ENCODE measurements at regions not wholly inside any gene's neighbourhood (a gene's known extent, or its start where the extent isn't known, plus 50 kb on each side); places are given as distances from the start of the nearest gene placed in this dataset.
A peak's percentile ranks its signal among the peaks of the same experiment; 100 is the strongest.

DNA sequence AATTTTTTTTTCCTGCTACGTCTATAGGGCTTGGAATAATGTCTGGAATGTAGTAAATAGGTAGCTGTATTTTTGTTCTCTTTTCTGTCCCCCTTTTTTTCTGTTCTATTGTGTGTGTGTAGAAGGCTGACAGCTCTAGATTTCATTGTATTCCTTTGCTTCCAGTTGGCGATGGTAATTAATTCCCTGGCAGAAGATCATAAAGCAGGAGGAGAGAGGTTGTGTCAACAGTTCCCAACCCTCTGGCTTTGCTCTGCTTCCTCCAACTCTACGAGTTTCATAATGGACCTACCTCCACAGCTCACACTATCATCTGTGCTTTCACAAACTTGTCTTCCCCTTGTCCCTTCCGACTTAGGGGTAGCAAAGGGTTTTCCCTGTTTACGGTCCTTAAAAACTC is 117.9 kb upstream of the CDH18 start:
- FAIRE-seq = no peak

DNA sequence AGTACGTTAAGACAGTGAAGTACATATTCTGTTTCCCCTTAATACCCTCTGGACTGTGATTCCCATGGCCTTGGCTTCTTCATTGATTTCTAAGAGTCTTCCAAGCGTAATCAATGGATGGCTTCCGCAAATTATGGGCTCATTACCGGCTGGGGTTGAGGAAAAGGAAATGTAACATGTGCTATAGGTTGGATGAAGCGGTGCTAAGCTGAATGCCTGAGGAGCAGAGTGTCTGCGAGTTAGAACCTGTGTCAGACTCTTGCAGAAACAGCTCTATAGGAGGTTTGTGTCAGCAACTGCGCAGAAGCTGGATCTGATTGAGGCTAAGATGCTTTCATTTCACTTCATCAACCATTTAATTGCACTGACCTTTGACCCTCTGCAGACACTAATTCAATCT is 114.3 kb upstream of the CDH18 start:
- FAIRE-seq = no peak

DNA sequence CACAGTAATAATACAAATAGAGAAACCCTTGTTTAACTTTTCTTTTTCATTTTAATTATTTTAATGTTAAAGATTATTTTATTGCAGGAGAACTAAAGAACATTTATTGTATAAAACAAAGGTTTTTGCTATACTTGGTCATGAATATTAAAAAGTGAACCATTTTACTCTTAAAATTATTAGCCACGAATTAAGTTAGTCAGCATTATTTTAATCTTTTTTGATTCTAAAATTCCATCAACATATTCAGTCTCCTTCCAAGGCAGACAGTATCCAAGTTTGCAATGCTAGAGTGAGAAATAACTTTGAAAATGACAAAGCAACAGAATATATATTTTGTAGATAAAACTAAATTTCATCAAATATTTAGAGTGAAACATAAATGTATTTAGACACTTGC is 110.7 kb upstream of the CDH18 start:
- peak; percentile 24 for FAIRE-seq

DNA sequence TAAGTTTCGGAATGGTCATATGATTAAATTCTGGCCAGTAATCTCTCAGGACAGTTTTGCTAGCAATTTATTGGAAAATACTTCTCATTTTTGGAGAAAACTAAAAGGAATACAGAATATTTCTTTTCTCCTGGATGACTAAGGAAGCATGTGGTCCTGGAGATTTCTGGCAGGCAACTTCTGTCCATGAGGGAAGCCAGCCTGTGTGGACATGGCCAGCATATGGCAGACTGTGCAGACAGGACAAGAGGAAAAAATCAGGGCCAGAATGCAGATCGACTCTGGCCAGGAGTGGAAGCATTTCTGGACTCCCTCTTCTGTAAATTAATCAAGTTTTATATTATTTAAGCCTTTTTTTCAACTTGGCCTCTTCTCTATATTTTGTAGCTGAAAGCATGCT is 100.4 kb upstream of the CDH18 start:
- no peak for FAIRE-seq

DNA sequence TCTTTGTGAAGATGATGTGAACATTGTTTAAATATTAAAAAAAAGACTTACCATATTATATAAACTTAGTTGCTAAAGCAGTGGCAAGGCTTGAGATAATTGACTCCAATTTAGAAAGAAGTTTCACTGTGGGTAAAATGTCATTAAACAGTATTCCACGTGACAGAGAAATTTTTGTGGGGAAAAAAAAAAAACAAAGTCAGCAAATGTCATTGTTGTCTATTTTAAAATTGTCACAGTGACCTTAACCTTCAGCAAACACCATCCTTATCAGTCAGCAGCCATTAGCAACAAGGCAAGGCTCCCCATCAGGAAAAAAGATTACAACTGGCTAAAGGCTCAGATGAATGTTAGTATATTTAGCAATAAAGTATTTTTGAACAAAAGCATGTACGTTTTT is 99.3 kb upstream of the CDH18 start:
- no peak for FAIRE-seq

DNA sequence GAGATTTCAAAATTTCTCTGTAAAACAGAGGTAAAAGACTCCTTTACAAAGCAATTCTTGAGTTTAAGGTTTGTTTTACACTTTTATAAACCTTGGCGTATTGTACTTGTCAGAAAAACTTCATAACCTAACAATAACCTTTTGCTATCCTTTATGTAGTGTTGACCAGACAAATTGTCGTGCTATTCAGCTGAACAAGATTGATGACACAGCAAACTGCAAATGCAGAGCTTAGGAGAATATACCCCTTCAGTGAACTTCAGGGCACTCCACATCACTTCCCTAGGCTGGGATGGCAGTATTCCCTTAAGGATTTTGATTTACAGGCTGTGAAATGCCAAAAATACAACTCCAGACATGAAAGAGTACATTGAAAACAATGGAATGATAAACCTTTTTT is 89.2 kb upstream of the CDH18 start:
- peak; percentile 62 for FAIRE-seq

DNA sequence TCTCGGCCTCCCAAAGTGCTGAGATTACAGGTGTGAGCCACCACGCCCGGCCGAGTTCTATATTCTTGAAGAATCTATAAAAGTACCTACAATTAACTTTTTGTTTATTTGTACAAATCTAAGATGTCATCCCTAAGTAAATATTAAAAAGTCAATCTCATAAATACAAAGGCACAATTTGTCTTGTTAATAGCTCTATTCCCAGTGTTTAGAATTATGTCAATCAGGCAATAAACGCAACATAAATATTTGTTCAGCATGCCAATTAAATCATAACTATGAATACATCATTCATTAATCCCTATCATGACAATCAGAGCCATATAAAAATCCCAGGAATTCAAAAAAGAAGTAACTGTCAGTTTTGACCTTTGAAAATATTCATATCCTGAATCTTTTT is 68.9 kb upstream of the CDH18 start:
- no peak for FAIRE-seq

DNA sequence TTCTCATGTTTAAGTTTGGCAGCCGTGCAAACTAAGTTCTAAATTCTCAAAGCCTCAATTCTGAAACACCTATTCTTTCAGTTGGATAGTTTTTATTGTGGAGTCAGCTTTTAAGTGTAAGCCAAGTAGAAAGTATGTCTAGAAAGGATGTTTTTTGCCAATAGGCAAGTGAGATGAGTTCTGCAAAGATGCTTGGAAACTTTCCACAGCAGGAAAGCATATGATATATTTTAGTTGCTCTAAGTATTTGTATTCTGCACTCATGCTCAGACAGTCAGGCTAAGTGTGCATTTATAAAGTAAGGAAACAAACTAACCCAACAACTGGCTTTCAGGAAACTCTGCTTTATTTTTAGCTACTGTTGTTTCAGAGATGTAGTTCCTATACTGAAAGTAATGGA is 67.3 kb upstream of the CDH18 start:
- FAIRE-seq = no peak

DNA sequence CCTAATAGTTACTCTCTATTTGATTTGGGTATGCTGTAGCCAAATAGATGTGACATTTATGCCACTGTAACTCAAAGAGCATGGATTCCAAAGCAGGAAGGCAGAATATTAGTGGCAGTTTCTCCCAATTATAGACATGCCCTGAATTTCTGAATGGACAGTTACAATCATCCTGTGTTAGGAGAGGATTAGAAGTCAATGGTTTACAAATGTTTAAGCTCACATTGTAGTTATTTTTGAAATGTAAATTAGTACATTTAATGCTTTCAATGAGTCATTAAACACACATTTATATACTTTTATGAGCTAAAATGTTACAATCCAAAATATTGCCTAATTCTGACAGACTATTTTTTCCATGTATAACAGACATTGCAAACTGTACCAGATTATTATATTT is 62.3 kb upstream of the CDH18 start:
- FAIRE-seq = no peak

DNA sequence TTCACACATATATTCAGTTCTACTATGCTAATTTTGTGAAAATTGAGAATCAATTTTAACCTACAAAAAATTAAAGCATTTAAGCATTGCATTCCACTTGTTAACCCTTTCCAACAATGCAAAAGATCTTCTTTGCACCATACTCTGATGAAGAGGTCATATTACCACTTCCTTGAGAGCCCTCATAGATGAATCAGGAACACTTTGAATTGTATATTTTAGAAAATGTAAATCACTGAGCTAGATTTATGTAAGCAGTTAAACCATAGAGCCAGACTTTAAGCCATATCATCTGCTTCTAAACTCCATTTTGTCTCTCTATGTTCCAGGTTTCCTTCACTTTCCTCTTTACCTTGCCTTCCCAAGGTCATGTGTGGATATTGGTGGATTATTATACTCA is 56.5 kb upstream of the CDH18 start:
- FAIRE-seq = no peak

DNA sequence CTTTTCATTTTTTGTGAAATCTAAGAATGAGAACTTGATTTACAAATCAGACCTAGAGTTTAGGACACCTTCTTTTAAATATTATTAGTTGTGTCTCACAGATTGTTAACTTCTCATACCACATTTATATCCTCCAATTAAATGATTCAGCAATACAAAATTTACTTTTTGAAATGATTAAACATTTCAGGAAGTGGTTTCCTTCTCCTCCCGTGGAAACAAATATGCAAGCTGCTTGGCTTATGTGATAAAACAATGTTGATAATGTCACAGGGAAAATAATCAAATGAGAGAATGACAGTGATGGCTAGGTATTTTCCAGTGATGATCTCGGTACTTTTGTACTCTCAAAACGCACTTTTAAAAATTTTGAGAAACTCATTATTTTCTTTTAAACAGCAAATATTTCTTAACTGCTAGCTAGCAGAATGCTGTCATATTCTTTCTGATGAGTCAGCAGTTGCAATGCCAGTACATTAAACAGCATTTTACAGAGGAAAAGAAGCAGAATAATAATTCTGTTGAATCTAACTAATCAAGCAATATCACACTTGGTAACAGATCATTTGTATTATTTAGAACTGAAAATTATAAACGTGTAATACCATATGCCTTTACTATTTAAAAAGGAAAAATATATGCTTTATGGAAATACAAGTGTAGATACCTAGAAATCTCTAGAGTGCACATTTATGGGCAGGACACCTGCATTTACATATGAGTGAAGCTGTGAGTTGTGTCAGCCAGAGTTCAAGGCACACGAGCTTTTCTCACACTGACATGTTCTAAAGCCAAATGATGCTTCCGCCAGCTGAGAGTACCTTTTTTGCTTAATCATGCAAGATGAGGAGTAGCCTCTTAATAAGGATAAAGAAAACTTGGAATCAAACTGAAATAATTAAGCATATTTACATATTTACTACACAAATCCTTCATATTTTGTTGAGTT is 53.6 kb upstream of the CDH18 start:
- FAIRE-seq = peak; percentile 84

DNA sequence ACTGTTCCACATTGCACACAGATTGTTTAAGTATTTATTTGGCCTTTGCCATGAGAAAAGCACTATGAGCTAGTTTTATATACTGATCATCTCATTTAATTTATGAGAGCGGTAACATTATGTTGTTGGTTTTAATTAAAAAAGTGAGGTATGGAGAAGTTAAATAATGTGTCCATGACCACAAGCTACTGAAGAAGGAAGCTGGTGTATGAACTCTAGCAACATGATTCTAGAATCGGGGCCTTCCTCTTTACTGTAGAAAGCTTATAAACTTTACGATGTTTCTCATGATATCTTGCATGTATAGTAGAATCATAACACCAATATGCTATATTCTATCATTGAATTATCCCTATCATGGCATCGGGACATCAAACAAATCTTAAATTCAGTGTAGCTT is 52.9 kb upstream of the CDH18 start:
- no peak for FAIRE-seq
